NCI-H146 treated with DMSO at 0.1 percent for 48 hours (cell line): ENCODE measurements at regions not wholly inside any gene's neighbourhood (a gene's known extent, or its start where the extent isn't known, plus 50 kb on each side); places are given as distances from the start of the nearest gene placed in this dataset.

ENCODE experiments used
- DNase-seq: peaks from one replicate; lab custom pipeline; 2025; ENCODE audit not compliant: unreplicated experiment; lab: John Stamatoyannopoulos, UW

DNA sequence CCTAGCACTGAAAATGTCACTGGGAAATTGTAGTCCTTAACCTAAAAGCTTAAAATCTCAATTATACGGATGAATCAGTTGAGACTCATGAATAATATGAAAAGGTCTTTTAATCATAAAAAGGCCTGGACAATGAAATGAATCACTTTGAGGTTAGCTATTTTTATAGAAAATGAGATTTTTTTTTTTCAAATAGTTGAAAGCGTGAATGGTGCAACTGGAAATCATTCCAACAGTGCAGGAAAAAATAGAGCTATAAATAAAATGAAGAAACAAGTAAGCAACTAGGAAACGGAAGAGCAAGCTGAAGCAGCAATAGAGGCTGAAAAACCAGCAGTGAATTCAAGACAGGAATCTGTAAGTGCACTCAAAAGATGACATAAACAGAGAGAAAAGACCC is 142.9 kb downstream of the BACH1 start:
- DNase-seq, result no peak

DNA sequence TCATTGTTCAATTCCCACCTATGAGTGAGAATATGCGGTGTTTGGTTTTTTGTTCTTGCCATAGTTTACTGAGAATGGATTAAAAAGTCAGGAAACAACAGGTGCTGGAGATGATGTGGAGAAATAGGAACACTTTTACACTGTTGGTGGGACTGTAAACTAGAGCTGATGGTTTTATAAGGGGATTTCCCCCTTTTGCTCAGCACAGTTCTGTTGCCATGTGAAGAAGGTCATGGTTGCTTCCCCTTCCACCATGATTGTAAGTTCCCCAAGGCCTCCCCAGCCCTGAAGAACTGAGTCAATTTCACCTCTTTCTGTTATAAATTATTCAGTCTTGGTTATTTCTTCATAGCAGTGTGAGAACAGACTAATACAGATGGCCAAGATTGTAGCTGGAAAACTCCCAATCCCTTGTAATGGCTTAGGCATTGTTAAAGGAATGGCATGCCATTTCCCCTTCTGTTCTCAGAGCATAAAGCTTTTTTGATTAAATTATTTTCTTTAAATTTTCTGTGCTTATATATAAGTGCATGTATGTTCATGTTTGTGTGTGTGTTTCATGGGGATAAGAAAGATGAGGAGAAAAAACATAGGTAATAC is 144.8 kb downstream of the BACH1 start:
- no peak for DNase-seq

DNA sequence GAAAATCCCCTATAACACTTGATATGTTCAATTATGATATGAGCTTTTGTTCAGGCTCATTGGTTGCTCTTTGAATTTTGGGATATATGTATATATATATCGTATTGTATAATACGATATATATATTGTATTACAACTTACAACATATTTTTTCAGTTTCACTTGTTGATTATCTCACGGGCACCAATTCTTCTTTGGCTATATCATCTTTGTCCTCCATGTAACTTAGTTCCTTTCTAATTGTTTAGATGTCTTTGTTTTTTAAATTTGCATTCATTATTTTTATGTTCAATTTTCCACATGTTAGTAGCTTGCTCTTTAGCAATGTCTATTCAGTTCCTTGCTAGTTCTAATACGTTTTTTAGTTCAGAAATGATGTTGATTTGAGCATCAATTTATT is 150.0 kb downstream of the BACH1 start:
- DNase-seq, result no peak

DNA sequence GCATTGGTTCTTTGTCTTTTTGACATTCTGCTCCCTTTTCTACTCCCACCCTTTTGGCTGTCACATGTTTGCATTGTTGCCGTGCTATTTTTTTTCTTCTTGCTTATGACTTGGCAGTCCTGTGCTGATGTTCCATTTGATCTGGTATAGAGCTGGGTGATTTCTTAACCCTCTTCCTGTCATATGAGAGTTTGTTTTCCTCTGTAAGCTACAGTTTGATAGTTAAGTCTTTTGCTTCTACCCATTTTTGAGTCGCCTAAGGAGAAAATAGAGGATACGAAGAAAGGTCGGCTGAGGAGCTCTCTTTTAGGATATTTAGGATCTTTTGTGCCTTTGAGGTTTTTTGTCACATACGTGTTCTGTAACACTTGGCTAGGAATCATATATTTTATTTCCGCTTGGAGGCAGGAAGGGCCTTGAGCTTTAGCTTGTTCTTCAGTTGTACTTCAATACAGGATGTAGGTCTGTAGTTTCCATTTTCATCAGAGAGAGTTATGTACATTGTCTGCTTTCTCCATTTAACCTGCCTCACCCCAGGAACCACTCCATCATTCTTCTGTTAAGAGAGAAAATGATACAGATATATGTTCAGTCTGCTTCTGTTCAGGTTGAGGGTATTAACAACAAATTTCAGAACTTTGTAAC is 150.7 kb downstream of the BACH1 start:
- no peak for DNase-seq

- no peak for DNase-seq
These were observed 151.3 kb downstream of the BACH1 start for GRCh38 chr21:29450058-29450457.

GRCh38 chr21:29453511-29453910 is 154.8 kb downstream of the BACH1 start:
- no peak for DNase-seq

GRCh38 chr21:29454179-29454578 is 155.5 kb downstream of the BACH1 start:
- DNase-seq, result no peak

GRCh38 chr21:29462479-29462878 is 163.8 kb downstream of the BACH1 start:
- DNase-seq, result no peak

DNA sequence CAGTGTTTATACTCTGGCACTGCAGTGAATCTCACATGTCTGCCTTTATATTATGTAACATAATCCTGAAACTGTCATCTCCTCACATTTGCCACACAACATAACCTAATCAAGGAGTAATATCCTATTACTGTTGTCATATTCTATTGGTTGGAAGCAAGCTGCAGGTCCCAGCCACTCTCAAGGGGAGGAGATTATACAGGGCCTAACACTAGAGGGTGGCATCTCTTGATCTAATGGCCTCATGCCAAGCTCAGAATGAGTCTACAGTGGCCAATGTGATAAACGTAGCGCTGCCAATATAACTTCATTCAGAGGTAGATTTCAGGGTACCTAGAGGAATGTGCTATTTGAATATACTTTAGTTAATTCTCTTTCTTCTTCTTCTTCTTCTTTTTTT is 166.8 kb downstream of the BACH1 start:
- no peak for DNase-seq

DNA sequence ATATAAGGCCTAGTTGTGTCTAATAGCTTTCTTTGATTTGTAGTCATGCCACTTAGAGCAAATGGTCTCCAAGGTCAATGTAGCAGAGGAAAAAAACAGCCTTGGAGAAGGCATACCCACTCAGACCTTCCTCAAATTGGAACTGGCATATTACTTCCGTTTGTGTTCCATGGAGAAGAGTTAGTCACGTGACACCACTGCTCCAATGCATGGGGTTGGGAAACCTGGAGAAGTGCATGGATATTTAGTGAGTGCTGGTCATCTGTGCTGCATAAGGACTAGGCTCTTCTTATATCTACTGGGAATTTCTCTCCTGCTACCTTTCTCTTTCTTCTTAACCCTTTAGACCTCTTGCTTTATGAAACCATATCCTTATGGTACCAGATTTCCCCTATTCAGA is 167.8 kb downstream of the BACH1 start:
- DNase-seq, result no peak

DNA sequence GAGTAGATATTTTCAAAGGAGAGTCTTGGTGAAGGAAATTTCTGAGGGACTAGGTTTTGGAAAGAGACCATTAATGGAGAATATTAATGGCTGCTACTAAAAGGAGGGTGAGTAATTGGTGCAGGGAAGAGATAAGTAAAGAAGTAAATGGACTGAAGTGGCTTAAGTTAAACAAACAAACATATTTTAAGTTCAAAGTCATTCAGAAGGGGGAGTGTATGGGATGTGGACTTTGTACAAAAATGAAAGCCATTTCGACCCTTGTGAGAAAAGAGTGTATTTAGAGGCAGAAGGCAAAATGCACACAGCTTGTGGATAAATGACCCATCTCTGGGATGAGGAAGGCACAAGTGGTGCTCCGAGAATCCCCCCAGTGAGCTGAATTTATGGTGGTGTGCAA is 171.7 kb downstream of the BACH1 start:
- DNase-seq, result no peak

GRCh38 chr21:29473808-29474207 is 175.1 kb downstream of the BACH1 start:
- DNase-seq, result no peak

GRCh38 chr21:29475329-29475728 is 176.6 kb downstream of the BACH1 start:
- DNase-seq, result no peak

DNA sequence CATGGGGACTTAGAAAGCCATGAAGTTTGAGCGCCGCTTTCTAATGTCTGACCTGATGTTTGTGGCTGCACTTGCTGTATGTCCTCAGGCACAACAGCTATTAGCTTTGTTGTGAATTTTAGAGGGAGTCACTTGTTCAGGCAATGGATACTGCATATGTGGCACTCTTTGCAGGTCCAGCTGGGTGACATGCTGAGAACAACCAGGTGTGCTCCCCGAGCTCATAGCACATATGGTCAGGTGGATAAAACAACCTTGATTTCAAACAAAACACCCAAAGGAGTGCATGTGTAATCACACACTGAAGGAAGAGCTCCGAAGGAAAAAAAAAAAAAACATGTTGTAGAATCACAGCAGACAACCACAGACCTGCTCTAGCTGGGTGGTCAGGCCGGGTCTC is 178.6 kb downstream of the BACH1 start:
- DNase-seq, result no peak

GRCh38 chr21:29477941-29478340 is 179.2 kb downstream of the BACH1 start:
- DNase-seq, result no peak

- no peak for DNase-seq
These were observed 182.4 kb downstream of the BACH1 start for GRCh38 chr21:29481081-29481480.

DNA sequence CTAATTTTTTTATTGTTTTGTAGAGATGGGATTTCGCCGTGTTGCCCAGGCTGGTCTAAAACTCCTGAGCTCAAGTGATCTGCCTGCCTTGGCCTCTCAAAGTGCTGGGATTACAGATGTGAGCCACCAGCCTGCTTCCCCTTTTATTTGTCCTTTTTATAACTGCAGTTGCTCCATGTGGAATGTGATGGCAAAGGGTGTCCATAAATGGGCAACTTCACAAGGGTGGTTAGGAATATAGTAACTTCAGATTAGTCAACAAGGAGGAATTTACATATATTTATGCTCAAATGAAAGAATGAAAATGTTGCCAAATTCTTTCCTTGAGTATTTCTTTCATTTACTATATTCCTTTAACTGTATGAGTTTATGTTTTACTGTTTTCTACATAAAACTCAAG is 182.9 kb downstream of the BACH1 start:
- no peak for DNase-seq

DNA sequence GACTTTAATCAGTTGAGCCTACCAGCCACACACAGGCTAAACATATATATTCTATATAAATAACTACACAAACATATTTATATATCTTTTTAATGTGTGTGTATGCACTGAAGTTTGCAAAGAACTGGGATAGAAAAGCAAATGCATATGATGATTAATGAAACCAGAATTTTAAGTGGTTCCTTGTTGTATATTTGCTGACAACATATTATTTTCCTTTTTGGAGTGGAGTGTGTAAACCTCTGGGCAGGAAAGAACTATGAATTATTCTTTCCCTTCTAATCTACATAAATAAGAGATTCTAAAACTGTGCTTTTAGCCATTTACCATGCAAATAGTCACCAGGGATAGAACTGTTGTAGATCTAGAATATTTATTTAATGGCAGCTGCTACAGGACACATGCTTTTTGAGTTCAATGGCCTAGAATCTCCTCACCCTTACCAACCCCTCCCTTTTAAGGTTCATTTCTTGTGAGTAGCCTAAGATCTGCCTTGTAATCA is 187.6 kb downstream of the BACH1 start:
- DNase-seq, result no peak
